SK-N-SH treated with all-trans-retinoic acid at 6 μM for 48 hours (cell line): ENCODE measurements at regions not wholly inside any gene's neighbourhood (a gene's known extent, or its start where the extent isn't known, plus 50 kb on each side); places are given as distances from the start of the nearest gene placed in this dataset.

ENCODE experiments used
- ATAC-seq: fragments of 200-7000 bp; cut with Tn5 transposase; 3 replicates; pipeline ENCODE4 v1.9.1; 2020; ENCODE audit warnings: mild to moderate bottlenecking, moderate library complexity
- ARNTL ChIP-seq: fragments of 450-650 bp; formaldehyde crosslinking; IDR thresholded peaks from 2 replicates; pipeline ENCODE4 v1.5.0; 2020; ENCODE audit warnings: low read depth, mild to moderate bottlenecking, moderate library complexity, borderline replicate concordance
- BACH2 ChIP-seq: fragments of 250-450 bp; sonication (Bioruptor Pico); IDR thresholded peaks from 2 replicates; pipeline ENCODE4 v1.9.0; 2021; ENCODE audit warnings: mild to moderate bottlenecking, borderline replicate concordance
- CSDC2 ChIP-seq: fragments of 250-450 bp; sonication (Bioruptor Pico); IDR thresholded peaks from 2 replicates; pipeline ENCODE4 v1.5.0; 2020; ENCODE audit warnings: mild to moderate bottlenecking, moderate library complexity
- ESRRG ChIP-seq: fragments of 250-450 bp; sonication (Bioruptor Pico); IDR thresholded peaks from 2 replicates; pipeline ENCODE4 v1.6.1; 2021; ENCODE audit warnings: mild to moderate bottlenecking
- GLIS3 ChIP-seq: fragments of 250-450 bp; sonication (Bioruptor Pico); IDR thresholded peaks from 2 replicates; pipeline ENCODE4 v1.5.0; 2020; ENCODE audit warnings: mild to moderate bottlenecking, moderate library complexity
- ISL1 ChIP-seq: fragments of 250-450 bp; sonication (Bioruptor Pico); IDR thresholded peaks from 2 replicates; pipeline ENCODE4 v2.1.2; 2022; ENCODE audit warnings: mild to moderate bottlenecking, moderate library complexity
- OSR1 ChIP-seq: fragments of 250-450 bp; sonication (Bioruptor Pico); IDR thresholded peaks from 2 replicates; pipeline ENCODE4 v1.8.0; 2022; ENCODE audit warnings: moderate library complexity, mild to moderate bottlenecking, inconsistent platforms
- PPARA ChIP-seq: fragments of 250-450 bp; sonication (Bioruptor Pico); IDR thresholded peaks from 2 replicates; pipeline ENCODE4 v1.5.0; 2020; ENCODE audit warnings: mild to moderate bottlenecking, borderline replicate concordance
- RARB ChIP-seq: fragments of 250-450 bp; sonication (Bioruptor Pico); IDR thresholded peaks from 2 replicates; pipeline ENCODE4 v1.8.0; 2021; ENCODE audit warnings: mild to moderate bottlenecking, moderate library complexity
- SNAI2 ChIP-seq: fragments of 250-450 bp; sonication (Bioruptor Pico); IDR thresholded peaks from 2 replicates; pipeline ENCODE4 v1.5.0; 2020; ENCODE audit warnings: mild to moderate bottlenecking, moderate library complexity
- TCF4 ChIP-seq: fragments of 250-450 bp; sonication (Bioruptor Pico); IDR thresholded peaks from 2 replicates; pipeline ENCODE4 v1.8.0; 2021; ENCODE audit warnings: mild to moderate bottlenecking, moderate library complexity, borderline replicate concordance
- TOX ChIP-seq: fragments of 250-450 bp; sonication (Bioruptor Pico); IDR thresholded peaks from 2 replicates; pipeline ENCODE4 v1.8.0; 2021; ENCODE audit warnings: mild to moderate bottlenecking, moderate library complexity, borderline replicate concordance
- ZC3H10 ChIP-seq: fragments of 250-450 bp; sonication (Bioruptor Pico); IDR thresholded peaks from 2 replicates; pipeline ENCODE4 v1.5.1; 2021; ENCODE audit warnings: mild to moderate bottlenecking, moderate library complexity
- ZFP3 ChIP-seq: fragments of 250-450 bp; sonication (Bioruptor Pico); IDR thresholded peaks from 2 replicates; pipeline ENCODE4 v1.5.0; 2020; ENCODE audit warnings: mild to moderate bottlenecking, moderate library complexity
- ZNF565 ChIP-seq: fragments of 450-650 bp; formaldehyde crosslinking; conservative IDR thresholded peaks from 2 replicates; pipeline ENCODE4 v1.5.0; 2020; ENCODE audit warnings: low read depth, mild to moderate bottlenecking, moderate library complexity
- ZNF70 ChIP-seq: fragments of 450-650 bp; formaldehyde crosslinking; IDR thresholded peaks from 2 replicates; pipeline ENCODE4 v1.5.0; 2020; ENCODE audit warnings: mild to moderate bottlenecking, moderate library complexity
- ZNF8 ChIP-seq: fragments of 450-650 bp; formaldehyde crosslinking; IDR thresholded peaks from 2 replicates; pipeline ENCODE4 v1.5.0; 2020; ENCODE audit warnings: mild to moderate bottlenecking, moderate library complexity
- TF ChIP-seq, protein P1 (sequence below): fragments of 250-450 bp; sonication (Bioruptor Pico); IDR thresholded peaks from 2 replicates; pipeline ENCODE4 v1.8.0; 2021; ENCODE audit warnings: low read depth, mild to moderate bottlenecking, moderate library complexity, borderline replicate concordance
- TF ChIP-seq, protein P2 (sequence below): fragments of 250-450 bp; sonication (Bioruptor Pico); IDR thresholded peaks from 2 replicates; pipeline ENCODE4 v1.8.0; 2020; ENCODE audit warnings: mild to moderate bottlenecking, moderate library complexity, borderline replicate concordance
- TF ChIP-seq, protein P3 (sequence below): fragments of 250-450 bp; sonication (Bioruptor Pico); IDR thresholded peaks from 2 replicates; pipeline ENCODE4 v1.5.0; 2020; ENCODE audit warnings: mild to moderate bottlenecking, moderate library complexity
- TF ChIP-seq, protein P4 (sequence below): fragments of 250-450 bp; sonication (Bioruptor Pico); IDR thresholded peaks from 2 replicates; pipeline ENCODE4 v1.5.1; 2020; ENCODE audit warnings: low read depth, mild to moderate bottlenecking, moderate library complexity

DNA sequence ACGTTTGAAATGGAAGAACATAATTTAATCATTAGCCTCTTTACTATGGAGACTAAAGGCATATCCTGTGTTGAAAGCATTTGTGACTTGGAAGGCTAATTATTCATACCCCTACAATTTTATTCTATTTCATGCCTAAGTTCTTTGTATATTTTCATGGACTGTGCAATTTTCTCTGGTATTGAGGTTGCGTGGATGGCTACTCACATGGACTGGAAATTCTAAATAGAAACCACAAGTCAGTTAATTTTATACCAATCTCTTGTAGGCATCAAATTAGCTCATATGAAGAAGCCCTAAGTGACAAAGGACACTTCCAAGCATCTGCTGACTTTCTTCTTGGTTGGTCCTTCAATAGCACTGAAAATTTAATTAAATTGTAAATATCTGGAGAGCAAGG, 1353.5 kb downstream of the ROBO1 start:
- TF ChIP-seq ARNTL (no peak), CSDC2 (CRISPR knock-in tag) (no peak), ZNF8 (no peak), ISL1 (CRISPR knock-in tag) (no peak), ZNF70 (CRISPR knock-in tag) (no peak), OSR1 (CRISPR knock-in tag) (no peak), TOX (CRISPR knock-in tag) (no peak), TCF4 (CRISPR knock-in tag) (no peak), ZC3H10 (no peak), ZFP3 (CRISPR knock-in tag) (no peak), GLIS3 (no peak), RARB (no peak), ESRRG (CRISPR knock-in tag) (no peak)
- TF ChIP-seq, protein P1, sequence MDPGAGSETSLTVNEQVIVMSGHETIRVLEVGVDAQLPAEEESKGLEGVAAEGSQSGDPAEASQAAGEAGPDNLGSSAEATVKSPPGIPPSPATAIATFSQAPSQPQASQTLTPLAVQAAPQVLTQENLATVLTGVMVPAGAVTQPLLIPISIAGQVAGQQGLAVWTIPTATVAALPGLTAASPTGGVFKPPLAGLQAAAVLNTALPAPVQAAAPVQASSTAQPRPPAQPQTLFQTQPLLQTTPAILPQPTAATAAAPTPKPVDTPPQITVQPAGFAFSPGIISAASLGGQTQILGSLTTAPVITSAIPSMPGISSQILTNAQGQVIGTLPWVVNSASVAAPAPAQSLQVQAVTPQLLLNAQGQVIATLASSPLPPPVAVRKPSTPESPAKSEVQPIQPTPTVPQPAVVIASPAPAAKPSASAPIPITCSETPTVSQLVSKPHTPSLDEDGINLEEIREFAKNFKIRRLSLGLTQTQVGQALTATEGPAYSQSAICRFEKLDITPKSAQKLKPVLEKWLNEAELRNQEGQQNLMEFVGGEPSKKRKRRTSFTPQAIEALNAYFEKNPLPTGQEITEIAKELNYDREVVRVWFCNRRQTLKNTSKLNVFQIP (CRISPR knock-in tag), result no peak
- TF ChIP-seq, protein P2, sequence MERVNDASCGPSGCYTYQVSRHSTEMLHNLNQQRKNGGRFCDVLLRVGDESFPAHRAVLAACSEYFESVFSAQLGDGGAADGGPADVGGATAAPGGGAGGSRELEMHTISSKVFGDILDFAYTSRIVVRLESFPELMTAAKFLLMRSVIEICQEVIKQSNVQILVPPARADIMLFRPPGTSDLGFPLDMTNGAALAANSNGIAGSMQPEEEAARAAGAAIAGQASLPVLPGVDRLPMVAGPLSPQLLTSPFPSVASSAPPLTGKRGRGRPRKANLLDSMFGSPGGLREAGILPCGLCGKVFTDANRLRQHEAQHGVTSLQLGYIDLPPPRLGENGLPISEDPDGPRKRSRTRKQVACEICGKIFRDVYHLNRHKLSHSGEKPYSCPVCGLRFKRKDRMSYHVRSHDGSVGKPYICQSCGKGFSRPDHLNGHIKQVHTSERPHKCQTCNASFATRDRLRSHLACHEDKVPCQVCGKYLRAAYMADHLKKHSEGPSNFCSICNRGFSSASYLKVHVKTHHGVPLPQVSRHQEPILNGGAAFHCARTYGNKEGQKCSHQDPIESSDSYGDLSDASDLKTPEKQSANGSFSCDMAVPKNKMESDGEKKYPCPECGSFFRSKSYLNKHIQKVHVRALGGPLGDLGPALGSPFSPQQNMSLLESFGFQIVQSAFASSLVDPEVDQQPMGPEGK (CRISPR knock-in tag), result no peak
- ATAC-seq, result no peak

DNA sequence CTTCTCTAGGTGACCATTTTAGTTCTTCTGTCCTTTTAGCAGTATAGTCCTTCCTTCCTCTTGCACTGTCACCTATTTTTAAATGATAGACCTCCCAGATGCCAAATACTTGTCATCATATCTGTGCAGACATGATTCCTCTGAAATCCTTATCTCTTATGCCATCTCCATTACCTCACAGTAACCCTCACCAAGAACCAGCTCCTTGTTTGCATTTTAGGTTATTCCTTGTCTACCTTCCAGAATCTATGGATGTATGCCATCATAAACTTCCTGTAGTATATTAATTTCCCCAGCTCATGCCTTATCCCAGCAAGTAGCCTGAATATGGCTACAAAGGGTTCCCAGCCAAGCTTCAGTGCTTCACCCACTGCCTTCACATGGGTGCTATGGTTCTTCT, 1347.2 kb downstream of the ROBO1 start:
- TF ChIP-seq PPARA (CRISPR knock-in tag) (no peak), TOX (CRISPR knock-in tag) (no peak), ZNF8 (no peak)
- TF ChIP-seq, protein P2 (CRISPR knock-in tag), result no peak
- ATAC-seq, result no peak

DNA sequence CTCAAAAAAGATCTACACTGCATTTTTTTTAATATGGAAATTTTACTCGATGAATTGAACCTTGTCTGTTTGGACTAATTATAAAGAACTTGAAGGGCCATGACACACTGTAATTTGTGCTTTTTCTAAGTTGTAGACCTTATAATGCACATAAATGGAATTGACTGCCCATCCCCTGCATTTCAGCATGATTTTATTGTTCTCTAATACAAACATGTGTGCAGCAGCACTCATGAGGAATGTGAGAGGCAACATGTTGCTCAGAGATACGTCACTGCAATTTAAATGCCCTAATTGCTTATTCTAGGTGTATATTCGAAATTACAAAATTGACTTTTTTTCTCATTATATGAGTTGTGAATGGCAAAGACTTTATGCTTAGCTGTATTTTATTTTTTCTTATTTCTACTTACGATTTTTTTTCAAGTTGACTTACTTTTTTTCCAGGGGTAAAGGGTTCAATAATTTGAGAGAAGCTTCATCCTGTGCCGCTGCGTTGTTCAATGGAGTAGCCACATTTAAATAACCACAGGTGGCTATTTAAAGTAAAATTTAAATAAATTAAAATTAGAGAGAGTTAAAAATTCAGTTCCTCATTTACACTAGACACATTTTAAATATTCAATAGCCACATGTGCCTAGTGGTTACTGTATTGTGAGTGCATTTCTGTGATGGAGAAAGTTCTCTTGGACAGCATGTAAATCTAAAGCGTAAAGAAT, 1346.4 kb downstream of the ROBO1 start:
- no peak for ATAC-seq
- TF ChIP-seq ZNF565 (CRISPR knock-in tag) (no peak), ARNTL (no peak), OSR1 (CRISPR knock-in tag) (no peak), ISL1 (CRISPR knock-in tag) (no peak), BACH2 (CRISPR knock-in tag) (no peak), RARB (no peak), ESRRG (CRISPR knock-in tag) (no peak), ZFP3 (CRISPR knock-in tag) (no peak), TOX (CRISPR knock-in tag) (no peak), TCF4 (CRISPR knock-in tag) (no peak), SNAI2 (CRISPR knock-in tag) (no peak), GLIS3 (no peak)
- TF ChIP-seq, protein P3, sequence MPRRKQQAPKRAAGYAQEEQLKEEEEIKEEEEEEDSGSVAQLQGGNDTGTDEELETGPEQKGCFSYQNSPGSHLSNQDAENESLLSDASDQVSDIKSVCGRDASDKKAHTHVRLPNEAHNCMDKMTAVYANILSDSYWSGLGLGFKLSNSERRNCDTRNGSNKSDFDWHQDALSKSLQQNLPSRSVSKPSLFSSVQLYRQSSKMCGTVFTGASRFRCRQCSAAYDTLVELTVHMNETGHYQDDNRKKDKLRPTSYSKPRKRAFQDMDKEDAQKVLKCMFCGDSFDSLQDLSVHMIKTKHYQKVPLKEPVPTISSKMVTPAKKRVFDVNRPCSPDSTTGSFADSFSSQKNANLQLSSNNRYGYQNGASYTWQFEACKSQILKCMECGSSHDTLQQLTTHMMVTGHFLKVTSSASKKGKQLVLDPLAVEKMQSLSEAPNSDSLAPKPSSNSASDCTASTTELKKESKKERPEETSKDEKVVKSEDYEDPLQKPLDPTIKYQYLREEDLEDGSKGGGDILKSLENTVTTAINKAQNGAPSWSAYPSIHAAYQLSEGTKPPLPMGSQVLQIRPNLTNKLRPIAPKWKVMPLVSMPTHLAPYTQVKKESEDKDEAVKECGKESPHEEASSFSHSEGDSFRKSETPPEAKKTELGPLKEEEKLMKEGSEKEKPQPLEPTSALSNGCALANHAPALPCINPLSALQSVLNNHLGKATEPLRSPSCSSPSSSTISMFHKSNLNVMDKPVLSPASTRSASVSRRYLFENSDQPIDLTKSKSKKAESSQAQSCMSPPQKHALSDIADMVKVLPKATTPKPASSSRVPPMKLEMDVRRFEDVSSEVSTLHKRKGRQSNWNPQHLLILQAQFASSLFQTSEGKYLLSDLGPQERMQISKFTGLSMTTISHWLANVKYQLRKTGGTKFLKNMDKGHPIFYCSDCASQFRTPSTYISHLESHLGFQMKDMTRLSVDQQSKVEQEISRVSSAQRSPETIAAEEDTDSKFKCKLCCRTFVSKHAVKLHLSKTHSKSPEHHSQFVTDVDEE (CRISPR knock-in tag), result no peak
- TF ChIP-seq, protein P4, sequence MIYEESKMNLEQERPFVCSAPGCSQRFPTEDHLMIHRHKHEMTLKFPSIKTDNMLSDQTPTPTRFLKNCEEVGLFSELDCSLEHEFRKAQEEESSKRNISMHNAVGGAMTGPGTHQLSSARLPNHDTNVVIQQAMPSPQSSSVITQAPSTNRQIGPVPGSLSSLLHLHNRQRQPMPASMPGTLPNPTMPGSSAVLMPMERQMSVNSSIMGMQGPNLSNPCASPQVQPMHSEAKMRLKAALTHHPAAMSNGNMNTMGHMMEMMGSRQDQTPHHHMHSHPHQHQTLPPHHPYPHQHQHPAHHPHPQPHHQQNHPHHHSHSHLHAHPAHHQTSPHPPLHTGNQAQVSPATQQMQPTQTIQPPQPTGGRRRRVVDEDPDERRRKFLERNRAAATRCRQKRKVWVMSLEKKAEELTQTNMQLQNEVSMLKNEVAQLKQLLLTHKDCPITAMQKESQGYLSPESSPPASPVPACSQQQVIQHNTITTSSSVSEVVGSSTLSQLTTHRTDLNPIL (CRISPR knock-in tag), result no peak
- TF ChIP-seq, protein P1 (CRISPR knock-in tag), result no peak
- TF ChIP-seq, all 23 proteins: peak for 0
